ENCODE measurements at regions not wholly inside any gene's neighbourhood (a gene's known extent, or its start where the extent isn't known, plus 50 kb on each side); places are given as distances from the start of the nearest gene placed in this dataset.

GRCh38 chr2:195212586-195212985 lies 444.4 kb upstream of the SLC39A10 start:
- TF ChIP-seq, protein P1, sequence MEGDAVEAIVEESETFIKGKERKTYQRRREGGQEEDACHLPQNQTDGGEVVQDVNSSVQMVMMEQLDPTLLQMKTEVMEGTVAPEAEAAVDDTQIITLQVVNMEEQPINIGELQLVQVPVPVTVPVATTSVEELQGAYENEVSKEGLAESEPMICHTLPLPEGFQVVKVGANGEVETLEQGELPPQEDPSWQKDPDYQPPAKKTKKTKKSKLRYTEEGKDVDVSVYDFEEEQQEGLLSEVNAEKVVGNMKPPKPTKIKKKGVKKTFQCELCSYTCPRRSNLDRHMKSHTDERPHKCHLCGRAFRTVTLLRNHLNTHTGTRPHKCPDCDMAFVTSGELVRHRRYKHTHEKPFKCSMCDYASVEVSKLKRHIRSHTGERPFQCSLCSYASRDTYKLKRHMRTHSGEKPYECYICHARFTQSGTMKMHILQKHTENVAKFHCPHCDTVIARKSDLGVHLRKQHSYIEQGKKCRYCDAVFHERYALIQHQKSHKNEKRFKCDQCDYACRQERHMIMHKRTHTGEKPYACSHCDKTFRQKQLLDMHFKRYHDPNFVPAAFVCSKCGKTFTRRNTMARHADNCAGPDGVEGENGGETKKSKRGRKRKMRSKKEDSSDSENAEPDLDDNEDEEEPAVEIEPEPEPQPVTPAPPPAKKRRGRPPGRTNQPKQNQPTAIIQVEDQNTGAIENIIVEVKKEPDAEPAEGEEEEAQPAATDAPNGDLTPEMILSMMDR (IDR thresholded peaks at IDR 0.05; ENCODE audit: low read depth, low read length) = no peak
- TF ChIP-seq EZH2phosphoT487 (IDR thresholded peaks at IDR 0.05; ENCODE audit: low read depth) = no peak
- H3K9me3 ChIP-seq (ENCODE audit: insufficient read depth, low read length) = no peaks in the 10 kb centered on the region
- H3K27me3 ChIP-seq (ENCODE audit: low read depth, low read length) = no peaks in the 10 kb centered on the region
- H3K4me2 ChIP-seq (ENCODE audit: low read length) = no peak overlapping the region
- H3K79me2 ChIP-seq (ENCODE audit: low read length) = no peaks in the 10 kb centered on the region
- H3K4me1 ChIP-seq (ENCODE audit: low read length) = no peaks in the 10 kb centered on the region
- H3K36me3 ChIP-seq (replicated peaks; ENCODE audit: low read depth, low read length) = no peaks in the 10 kb centered on the region
- H3K4me3 ChIP-seq (ENCODE audit: low read length) = no peak overlapping the region
- no peaks in the 10 kb centered on the region for H4K20me1 ChIP-seq (ENCODE audit: insufficient read depth, low read length)
- H2AFZ ChIP-seq (ENCODE audit: low read depth, low read length) = no peak overlapping the region
- no peak overlapping the region for H3K27ac ChIP-seq (ENCODE audit: low read length)
- no peak overlapping the region for H3K9ac ChIP-seq (ENCODE audit: low read length)

GRCh38 chr2:195202163-195202845 lies 454.7 kb upstream of the SLC39A10 start:
- Histone ChIP-seq H3K9me3 (ENCODE audit: insufficient read depth, low read length) (no peaks in the 10 kb centered on the region), H3K4me3 (ENCODE audit: low read length) (no peak overlapping the region), H3K36me3 (replicated peaks; ENCODE audit: low read depth, low read length) (no peaks in the 10 kb centered on the region), H3K4me2 (ENCODE audit: low read length) (no peak overlapping the region), H3K27me3 (ENCODE audit: low read depth, low read length) (no peaks in the 10 kb centered on the region), H3K9ac (ENCODE audit: low read length) (no peak overlapping the region), H3K79me2 (ENCODE audit: low read length) (no peaks in the 10 kb centered on the region), H3K4me1 (ENCODE audit: low read length) (no peaks in the 10 kb centered on the region), H3K27ac (ENCODE audit: low read length) (no peak overlapping the region), H4K20me1 (ENCODE audit: insufficient read depth, low read length) (no peaks in the 10 kb centered on the region), H2AFZ (ENCODE audit: low read depth, low read length) (no peak overlapping the region)
- no peak for TF ChIP-seq EZH2phosphoT487 (IDR thresholded peaks at IDR 0.05; ENCODE audit: low read depth)
- TF ChIP-seq, protein P1 (IDR thresholded peaks at IDR 0.05; ENCODE audit: low read depth, low read length) = no peak

DNA sequence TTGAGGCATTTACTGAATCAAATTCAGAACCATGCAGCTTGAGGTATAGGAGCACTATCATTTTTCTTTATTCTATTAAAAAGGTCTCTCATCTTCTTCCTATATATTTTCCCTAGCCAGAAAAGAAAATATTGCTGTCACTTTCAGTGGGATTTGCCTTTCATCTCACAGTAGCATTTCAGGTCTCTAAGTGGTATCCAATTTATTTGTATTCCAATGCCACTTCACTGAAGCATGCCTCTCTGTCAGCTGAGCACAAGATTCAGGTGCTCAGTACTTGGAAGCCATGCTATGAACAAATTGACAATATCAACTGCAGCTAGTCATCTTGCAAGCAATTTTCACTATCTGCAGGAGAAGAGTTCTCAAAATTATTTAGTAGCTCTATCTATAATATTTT lies 457.2 kb upstream of the SLC39A10 start:
- H3K36me3 ChIP-seq (replicated peaks; ENCODE audit: low read depth, low read length) = no peaks in the 10 kb centered on the region

GRCh38 chr2:195181059-195181705 lies 475.8 kb upstream of the SLC39A10 start:
- no peaks in the 10 kb centered on the region for H3K9me3 ChIP-seq (ENCODE audit: insufficient read depth, low read length)
- no peak overlapping the region for H3K4me3 ChIP-seq (ENCODE audit: low read length)
- H4K20me1 ChIP-seq (ENCODE audit: insufficient read depth, low read length) = no peaks in the 10 kb centered on the region
- no peaks in the 10 kb centered on the region for H3K79me2 ChIP-seq (ENCODE audit: low read length)
- TF ChIP-seq EZH2phosphoT487 (IDR thresholded peaks at IDR 0.05; ENCODE audit: low read depth) = no peak
- TF ChIP-seq, protein P1 (IDR thresholded peaks at IDR 0.05; ENCODE audit: low read depth, low read length) = no peak
- no peak overlapping the region for H2AFZ ChIP-seq (ENCODE audit: low read depth, low read length)
- no peaks in the 10 kb centered on the region for H3K36me3 ChIP-seq (replicated peaks; ENCODE audit: low read depth, low read length)
- no peak overlapping the region for H3K4me2 ChIP-seq (ENCODE audit: low read length)
- H3K9ac ChIP-seq (ENCODE audit: low read length) = no peak overlapping the region
- H3K4me1 ChIP-seq (ENCODE audit: low read length) = no peaks in the 10 kb centered on the region
- H3K27ac ChIP-seq (ENCODE audit: low read length) = no peak overlapping the region
- no peaks in the 10 kb centered on the region for H3K27me3 ChIP-seq (ENCODE audit: low read depth, low read length)

More for the DNA sequence above, 457.2 kb upstream of the SLC39A10 start:
- Histone ChIP-seq H3K4me2 (ENCODE audit: low read length) (no peak overlapping the region), H3K27ac (ENCODE audit: low read length) (no peak overlapping the region), H3K9ac (ENCODE audit: low read length) (no peak overlapping the region), H3K79me2 (ENCODE audit: low read length) (no peaks in the 10 kb centered on the region), H3K27me3 (ENCODE audit: low read depth, low read length) (no peaks in the 10 kb centered on the region), H3K4me3 (ENCODE audit: low read length) (no peak overlapping the region), H4K20me1 (ENCODE audit: insufficient read depth, low read length) (no peaks in the 10 kb centered on the region), H2AFZ (ENCODE audit: low read depth, low read length) (no peak overlapping the region), H3K4me1 (ENCODE audit: low read length) (no peaks in the 10 kb centered on the region), H3K9me3 (ENCODE audit: insufficient read depth, low read length) (no peaks in the 10 kb centered on the region)
- no peak for TF ChIP-seq EZH2phosphoT487 (IDR thresholded peaks at IDR 0.05; ENCODE audit: low read depth)
- TF ChIP-seq, protein P1 (IDR thresholded peaks at IDR 0.05; ENCODE audit: low read depth, low read length) = no peak
